ENCODE measurements at regions not wholly inside any gene's neighbourhood (a gene's known extent, or its start where the extent isn't known, plus 50 kb on each side); places are given as distances from the start of the nearest gene placed in this dataset.
"Not testable (repeated sequence)": the region's sequence is repeated elsewhere in the genome, so short reads cannot be mapped to it uniquely, and the experiment has no call there.

GRCh38 chrX:67213686-67214085 is 330.1 kb upstream of the AR start:
- H3K36me3 ChIP-seq, H3K27ac ChIP-seq, H3K9me3 ChIP-seq, H3K4me1 ChIP-seq, H3K27me3 ChIP-seq, H3K4me3 ChIP-seq, ATAC-seq: not testable (repeated sequence)
- no CpG with 5 or more reads among the region's 3 CpGs for WGBS, 2 donors (ENCODE audit: low coverage in 1 of 2)

- Histone ChIP-seq H3K4me3 (no peak overlapping the region), H3K4me1 (no peaks in the 10 kb centered on the region), H3K27me3 (no peaks in the 10 kb centered on the region), H3K9me3 (no peaks in the 10 kb centered on the region), H3K36me3 (no peaks in the 10 kb centered on the region), H3K27ac (no peak overlapping the region)
- WGBS, 2 donors (ENCODE audit: low coverage in 1 of 2) = 35 to 65% methylated on average over 2 to 3 of the region's 4 CpGs
- TF ChIP-seq EP300 (IDR thresholded peaks at IDR 0.05) = no peak
- no peak for TF ChIP-seq POLR2AphosphoS5 (IDR thresholded peaks at IDR 0.05)
- no peak for ATAC-seq
Observed at GRCh38 chrX:67207912-67208311, 335.9 kb upstream of the AR start.

GRCh38 chrX:67159437-67159836 is 384.4 kb upstream of the AR start:
- Histone ChIP-seq H3K27me3 (no peaks in the 10 kb centered on the region), H3K9me3 (no peaks in the 10 kb centered on the region), H3K4me3 (no peak overlapping the region), H3K27ac (no peak overlapping the region), H3K36me3 (no peaks in the 10 kb centered on the region), H3K4me1 (no peaks in the 10 kb centered on the region)
- TF ChIP-seq POLR2AphosphoS5 (IDR thresholded peaks at IDR 0.05) = no peak
- no peak for TF ChIP-seq POLR2A (IDR thresholded peaks at IDR 0.05)
- TF ChIP-seq, protein P1, sequence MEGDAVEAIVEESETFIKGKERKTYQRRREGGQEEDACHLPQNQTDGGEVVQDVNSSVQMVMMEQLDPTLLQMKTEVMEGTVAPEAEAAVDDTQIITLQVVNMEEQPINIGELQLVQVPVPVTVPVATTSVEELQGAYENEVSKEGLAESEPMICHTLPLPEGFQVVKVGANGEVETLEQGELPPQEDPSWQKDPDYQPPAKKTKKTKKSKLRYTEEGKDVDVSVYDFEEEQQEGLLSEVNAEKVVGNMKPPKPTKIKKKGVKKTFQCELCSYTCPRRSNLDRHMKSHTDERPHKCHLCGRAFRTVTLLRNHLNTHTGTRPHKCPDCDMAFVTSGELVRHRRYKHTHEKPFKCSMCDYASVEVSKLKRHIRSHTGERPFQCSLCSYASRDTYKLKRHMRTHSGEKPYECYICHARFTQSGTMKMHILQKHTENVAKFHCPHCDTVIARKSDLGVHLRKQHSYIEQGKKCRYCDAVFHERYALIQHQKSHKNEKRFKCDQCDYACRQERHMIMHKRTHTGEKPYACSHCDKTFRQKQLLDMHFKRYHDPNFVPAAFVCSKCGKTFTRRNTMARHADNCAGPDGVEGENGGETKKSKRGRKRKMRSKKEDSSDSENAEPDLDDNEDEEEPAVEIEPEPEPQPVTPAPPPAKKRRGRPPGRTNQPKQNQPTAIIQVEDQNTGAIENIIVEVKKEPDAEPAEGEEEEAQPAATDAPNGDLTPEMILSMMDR (IDR thresholded peaks at IDR 0.05) = no peak
- TF ChIP-seq EP300 (IDR thresholded peaks at IDR 0.05) = no peak
- WGBS, 2 donors (ENCODE audit: low coverage in 1 of 2) = 80% methylated on average over 1 of the region's 2 CpGs; no CpG with 5 or more reads in 1 of the 2 donors
- ATAC-seq = no peak

- H3K36me3 ChIP-seq = no peaks in the 10 kb centered on the region
- H3K27me3 ChIP-seq = no peaks in the 10 kb centered on the region
- no peaks in the 10 kb centered on the region for H3K4me1 ChIP-seq
- no peak overlapping the region for H3K27ac ChIP-seq
- no peak for TF ChIP-seq POLR2AphosphoS5 (IDR thresholded peaks at IDR 0.05)
- TF ChIP-seq, protein P1 (IDR thresholded peaks at IDR 0.05) = no peak
- no peak for TF ChIP-seq POLR2A (IDR thresholded peaks at IDR 0.05)
- no peak for TF ChIP-seq EP300 (IDR thresholded peaks at IDR 0.05)
- 60 to 90% methylated on average over 2 to 4 of the region's 9 CpGs for WGBS, 2 donors (ENCODE audit: low coverage in 1 of 2)
- ATAC-seq = no peak
- H3K9me3 ChIP-seq = no peaks in the 10 kb centered on the region
- H3K4me3 ChIP-seq = no peak overlapping the region
Observed at GRCh38 chrX:67114635-67115034, 429.2 kb upstream of the AR start.

DNA sequence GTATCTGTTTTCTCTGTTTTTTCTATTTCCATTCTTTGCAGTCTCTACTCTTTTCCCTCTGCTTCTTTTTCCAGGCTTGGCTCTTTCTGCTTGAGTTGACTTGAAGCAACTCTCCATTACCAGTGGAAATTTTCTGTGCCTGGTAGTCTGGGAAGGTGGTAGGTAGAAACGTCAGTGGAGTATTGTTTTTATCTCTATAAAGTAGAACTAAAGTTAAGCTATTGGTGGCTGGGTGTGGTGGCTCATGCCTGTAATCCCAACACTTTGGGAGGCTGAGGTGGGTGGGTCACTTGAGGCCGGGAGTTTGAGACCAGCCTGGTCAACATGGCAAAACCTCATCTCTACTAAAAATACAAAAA is 438.1 kb upstream of the AR start:
- H3K4me3 ChIP-seq = no peak overlapping the region
- ATAC-seq = no peak
- TF ChIP-seq POLR2AphosphoS5 (IDR thresholded peaks at IDR 0.05) (no peak), POLR2A (IDR thresholded peaks at IDR 0.05) (no peak), EP300 (IDR thresholded peaks at IDR 0.05) (no peak)
- TF ChIP-seq, protein P1 (IDR thresholded peaks at IDR 0.05) = no peak
- H3K9me3 ChIP-seq = no peaks in the 10 kb centered on the region
- 70% methylated on average over 2 of the region's 2 CpGs; no CpG with 5 or more reads in 1 of the 2 donors for WGBS, 2 donors (ENCODE audit: low coverage in 1 of 2)
- H3K27me3 ChIP-seq = no peaks in the 10 kb centered on the region
- H3K36me3 ChIP-seq = no peaks in the 10 kb centered on the region
- no peak overlapping the region for H3K27ac ChIP-seq
- no peaks in the 10 kb centered on the region for H3K4me1 ChIP-seq

- no peaks in the 10 kb centered on the region for H3K36me3 ChIP-seq
- H3K4me3 ChIP-seq = no peak overlapping the region
- no peaks in the 10 kb centered on the region for H3K27me3 ChIP-seq
- no peak overlapping the region for H3K27ac ChIP-seq
- WGBS, 2 donors (ENCODE audit: low coverage in 1 of 2) = 16 to 55% methylated on average over 5 to 6 of the region's 6 CpGs
- H3K9me3 ChIP-seq = no peaks in the 10 kb centered on the region
- TF ChIP-seq, protein P1 (IDR thresholded peaks at IDR 0.05) = no peak
- no peak for TF ChIP-seq POLR2AphosphoS5 (IDR thresholded peaks at IDR 0.05)
- TF ChIP-seq EP300 (IDR thresholded peaks at IDR 0.05) = no peak
- no peak for ATAC-seq
- no peaks in the 10 kb centered on the region for H3K4me1 ChIP-seq
Observed at GRCh38 chrX:67104982-67105757, 438.7 kb upstream of the AR start.
